GM12878 (cell line): ENCODE measurements at regions not wholly inside any gene's neighbourhood (a gene's known extent, or its start where the extent isn't known, plus 50 kb on each side); places are given as distances from the start of the nearest gene placed in this dataset.

ENCODE experiments used
- ATAC-seq: fragments of 200-7000 bp; cut with Tn5 transposase; 3 replicates; pipeline ENCODE4 v1.9.1; 2020; ENCODE audit warnings: mild to moderate bottlenecking, moderate library complexity
- BruUV-seq: library from RNA; stranded (reverse); fragments of 400-500 nt; replicated peaks from 2 replicates; lab custom pipeline; 2021; lab: Mats Ljungman, UMichigan
- CTCF ChIA-PET: fragments of 300-600 bp; sonication (Branson Sonifier 250); formaldehyde crosslinking; extraction: SDS; loops from one replicate; lab custom pipeline; 2021; ENCODE audit warnings: inconsistent platforms; lab: Yijun Ruan, JAX
- POLR2A ChIA-PET: fragments of 350-600 bp; formaldehyde crosslinking; extraction: SDS; loops from one replicate; lab custom pipeline; 2021; ENCODE audit warnings: inconsistent platforms; lab: Charles Lee
- RAD21 ChIA-PET: fragments of 300-600 bp; sonication (Branson Sonifier 250); formaldehyde crosslinking; loops from one replicate; lab custom pipeline; 2023; ENCODE audit warnings: antibody characterized with exemption; ENCODE audit not compliant: unreplicated experiment; lab: Charles Lee
- SMC1A ChIA-PET: fragments of 300-600 bp; sonication (Branson Sonifier 250); formaldehyde crosslinking; loops from one replicate; lab custom pipeline; 2023; ENCODE audit not compliant: unreplicated experiment, uncharacterized antibody; lab: Charles Lee
- DNase-seq: peaks from one replicate; pipeline ENCODE4 v3.0.0-alpha.2; 2011; ENCODE audit warnings: low read depth, low spot score
- FAIRE-seq: peaks from 3 replicates; lab custom pipeline; 2011; peaks lifted over from hg19 to GRCh38; lab: Jason Lieb, UNC
- H2AFZ ChIP-seq: 2 replicates; pipeline ENCODE4 v1.6.0; 2011; ENCODE audit warnings: low read depth, low read length, control low read depth; ENCODE audit not compliant: control insufficient read depth
- H3K27ac ChIP-seq: 2 replicates; pipeline ENCODE4 v1.5.1; 2011; ENCODE audit warnings: control low read depth; ENCODE audit not compliant: control insufficient read depth, insufficient read depth
- H3K27me3 ChIP-seq, 2 experiments: replicated peaks in 1 of 2; 2 replicates each; pipeline versions ENCODE4 v1.6.0 to v1.6.1; 2011; ENCODE audit warnings: low read length in 1 of 2; ENCODE audit not compliant: control insufficient read depth in 2 of 2, insufficient read depth in 2 of 2
- H3K36me3 ChIP-seq, 2 experiments: 2 replicates each; pipeline ENCODE4 v1.5.1; 2011; ENCODE audit warnings: low read length in 1 of 2; ENCODE audit not compliant: control insufficient read depth in 2 of 2, insufficient read depth in 2 of 2
- H3K4me1 ChIP-seq: 2 replicates; pipeline ENCODE4 v1.6.1; 2011; ENCODE audit warnings: mild to moderate bottlenecking, low read length, moderate library complexity, mixed read lengths; ENCODE audit not compliant: control insufficient read depth, insufficient read depth
- H3K4me2 ChIP-seq: 2 replicates; pipeline ENCODE4 v1.6.0; 2011; ENCODE audit warnings: control low read depth; ENCODE audit not compliant: control insufficient read depth, insufficient read depth
- H3K4me3 ChIP-seq: fragments of 200-600 bp; sonication (generic); 2 replicates; pipeline ENCODE4 v1.5.1; 2016
- H3K79me2 ChIP-seq: 2 replicates; pipeline ENCODE4 v1.6.0; 2011; ENCODE audit warnings: low read length; ENCODE audit not compliant: control insufficient read depth, insufficient read depth
- H3K9ac ChIP-seq: 2 replicates; pipeline ENCODE4 v1.8.0; 2011; ENCODE audit warnings: low read length, control low read depth, mixed read lengths; ENCODE audit not compliant: control insufficient read depth, insufficient read depth
- H3K9me3 ChIP-seq: replicated peaks from 3 replicates; pipeline ENCODE4 v1.5.1; 2011; ENCODE audit warnings: mild to moderate bottlenecking, low read length; ENCODE audit not compliant: control insufficient read depth, insufficient read depth
- H4K20me1 ChIP-seq: 2 replicates; pipeline ENCODE4 v1.6.0; 2011; ENCODE audit not compliant: control insufficient read depth, insufficient read depth
- BCL3 ChIP-seq: IDR thresholded peaks from 2 replicates; pipeline ENCODE4 v1.6.1; 2011; ENCODE audit warnings: borderline replicate concordance, low read depth, mild to moderate bottlenecking, moderate library complexity, low read length; ENCODE audit not compliant: insufficient read depth, poor library complexity, severe bottlenecking
- CHD2 ChIP-seq: IDR thresholded peaks from 2 replicates; pipeline ENCODE4 v1.6.1; 2011; ENCODE audit warnings: low read depth, low read length, improper control_type of control experiment, borderline replicate concordance
- FOXK2 ChIP-seq: fragments of 450-650 bp; IDR thresholded peaks from 2 replicates; pipeline ENCODE4 v1.6.1; 2017; ENCODE audit warnings: mild to moderate bottlenecking, moderate library complexity
- PAX8 ChIP-seq: fragments of 450-650 bp; IDR thresholded peaks from 2 replicates; pipeline ENCODE4 v1.6.1; 2017; ENCODE audit warnings: mild to moderate bottlenecking, moderate library complexity
- RAD21 ChIP-seq: IDR thresholded peaks from 2 replicates; pipeline ENCODE4 v1.6.1; 2011; ENCODE audit warnings: mild to moderate bottlenecking, low read depth, low read length, moderate library complexity; ENCODE audit not compliant: insufficient read depth
- TCF3 ChIP-seq: IDR thresholded peaks from 2 replicates; pipeline ENCODE4 v1.6.1; 2012; ENCODE audit warnings: low read depth, mild to moderate bottlenecking, low read length, borderline replicate concordance; ENCODE audit not compliant: insufficient read depth
- WGBS: methylation state at CpG from one replicate; pipeline ENCODE4 v1.1.6; 2016; ENCODE audit warnings: low lambda C conversion rate; ENCODE audit not compliant: insufficient replicate concordance, insufficient coverage; ENCODE audit errors: missing lambda C conversion rate; 5-methylcytosine and 5-hydroxymethylcytosine counted together
- in situ Hi-C: fragments of 300-500 bp; cut with MboI; formaldehyde crosslinking; loops from 9 replicates; pipeline ENCODE4 v1.14.3; 2018; ENCODE audit warnings: mixed read lengths
- intact Hi-C: fragments of 100-400 bp; cut with micrococcal nuclease; formaldehyde crosslinking; loops from one replicate; pipeline ENCODE4 v1.14.2; 2022; ENCODE audit not compliant: unreplicated experiment
- TF ChIP-seq, protein P1 (sequence below): IDR thresholded peaks from 2 replicates; pipeline ENCODE4 v1.6.1; 2011; ENCODE audit warnings: low read depth, low read length, improper control_type of control experiment, borderline replicate concordance

GRCh38 chr18:1019191-1019590 lies 114.5 kb downstream of the ADCYAP1 start (continued):
- TF ChIP-seq, protein P1, sequence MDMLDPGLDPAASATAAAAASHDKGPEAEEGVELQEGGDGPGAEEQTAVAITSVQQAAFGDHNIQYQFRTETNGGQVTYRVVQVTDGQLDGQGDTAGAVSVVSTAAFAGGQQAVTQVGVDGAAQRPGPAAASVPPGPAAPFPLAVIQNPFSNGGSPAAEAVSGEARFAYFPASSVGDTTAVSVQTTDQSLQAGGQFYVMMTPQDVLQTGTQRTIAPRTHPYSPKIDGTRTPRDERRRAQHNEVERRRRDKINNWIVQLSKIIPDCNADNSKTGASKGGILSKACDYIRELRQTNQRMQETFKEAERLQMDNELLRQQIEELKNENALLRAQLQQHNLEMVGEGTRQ: no peak

DNA sequence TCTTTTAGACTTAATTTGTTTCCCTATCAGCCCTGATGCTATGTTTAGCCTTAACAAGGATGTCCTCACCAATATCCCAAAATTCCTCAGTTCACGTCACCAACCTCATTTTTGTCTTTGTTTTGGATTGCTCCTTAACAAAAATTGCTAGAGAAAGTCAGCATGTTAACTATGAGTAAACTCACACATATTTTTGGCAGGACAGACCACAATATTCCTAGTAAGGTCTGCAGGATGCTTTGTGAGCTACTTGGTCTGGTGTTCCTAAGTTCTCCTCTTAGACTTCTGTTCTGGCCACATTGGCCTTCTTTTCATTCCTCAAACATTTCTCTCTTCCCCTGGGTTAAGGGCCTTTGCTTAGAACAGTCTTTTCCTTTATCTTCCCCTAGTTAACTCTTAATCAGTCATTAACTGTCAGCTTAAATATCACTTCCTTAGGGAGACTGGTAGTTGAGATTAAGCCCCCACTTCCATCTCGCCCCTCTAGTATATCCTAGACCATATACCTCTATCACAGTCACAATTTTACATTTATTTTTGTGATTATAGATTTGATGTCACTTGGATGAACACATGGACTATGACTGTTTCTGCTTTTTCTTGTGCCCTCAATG lies 116.2 kb downstream of the ADCYAP1 start:
- H3K9ac ChIP-seq: no peak overlapping the region
- H3K79me2 ChIP-seq: no peaks in the 10 kb centered on the region
- no peak overlapping the region for H2AFZ ChIP-seq
- no peak for TF ChIP-seq RAD21
- no peak for TF ChIP-seq PAX8
- no peak for TF ChIP-seq CHD2
- no peak for TF ChIP-seq BCL3
- no peak for TF ChIP-seq FOXK2
- TF ChIP-seq TCF3: no peak
- TF ChIP-seq, all 136 proteins: peak for 0
- Histone ChIP-seq H4K20me1 (no peaks in the 10 kb centered on the region), H3K36me3 (no peaks in the 10 kb centered on the region), H3K27me3 (no peaks in the 10 kb centered on the region), H3K4me3 (no peak overlapping the region), H3K4me1 (no peaks in the 10 kb centered on the region), H3K9me3 (no peaks in the 10 kb centered on the region), H3K4me2 (no peak overlapping the region), H3K27ac (no peak overlapping the region)
- intact Hi-C loops: no loop called here
- in situ Hi-C loops: no loop called here
- RAD21 ChIA-PET: no interaction called here
- SMC1A ChIA-PET: interaction anchor here (1.0 kb wide), 1 partner anchor 8 kb away, joined by 3 read pairs; no protein-coding TSS in a partner anchor
- WGBS: 7% methylated on average over 2 of the region's 2 CpGs
- CTCF ChIA-PET: no interaction called here
- FAIRE-seq (no peak), DNase-seq (no peak), ATAC-seq (no peak)
- POLR2A ChIA-PET: no interaction called here
- BruUV-seq: no TSS peak
